Activated CD4-positive, alpha-beta T cell treated with anti-CD3 and anti-CD28 coated beads, Interleukin-2, amount 50 U/mL, for 4 hours (primary cell): ENCODE measurements at regions not wholly inside any gene's neighbourhood (a gene's known extent, or its start where the extent isn't known, plus 50 kb on each side); places are given as distances from the start of the nearest gene placed in this dataset.

Experiments used
- DNase-seq, 2 experiments: peaks; one replicate each; pipeline ENCODE4 v3.0.0-alpha.2; 2020

DNA sequence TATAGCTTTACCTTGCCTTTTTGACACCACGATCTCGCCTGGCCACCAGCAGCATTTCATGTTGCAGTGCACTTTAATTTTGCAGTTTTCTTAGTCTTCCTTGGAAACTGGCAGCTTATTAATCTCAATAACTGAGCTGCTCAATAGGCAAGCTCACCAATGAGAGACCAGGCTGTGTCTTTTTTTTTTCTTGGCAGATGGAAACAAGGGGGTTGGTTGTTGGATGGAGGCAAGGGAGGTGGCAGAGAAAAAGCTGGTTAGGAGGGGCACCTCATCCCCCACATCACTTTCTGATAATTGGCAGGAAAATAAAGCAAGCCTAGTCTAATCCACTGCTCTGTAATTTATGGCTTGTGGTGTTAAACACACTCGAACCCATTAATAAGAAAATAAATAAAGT, 324.5 kb upstream of the WWC1 start:
- no peak for DNase-seq

DNA sequence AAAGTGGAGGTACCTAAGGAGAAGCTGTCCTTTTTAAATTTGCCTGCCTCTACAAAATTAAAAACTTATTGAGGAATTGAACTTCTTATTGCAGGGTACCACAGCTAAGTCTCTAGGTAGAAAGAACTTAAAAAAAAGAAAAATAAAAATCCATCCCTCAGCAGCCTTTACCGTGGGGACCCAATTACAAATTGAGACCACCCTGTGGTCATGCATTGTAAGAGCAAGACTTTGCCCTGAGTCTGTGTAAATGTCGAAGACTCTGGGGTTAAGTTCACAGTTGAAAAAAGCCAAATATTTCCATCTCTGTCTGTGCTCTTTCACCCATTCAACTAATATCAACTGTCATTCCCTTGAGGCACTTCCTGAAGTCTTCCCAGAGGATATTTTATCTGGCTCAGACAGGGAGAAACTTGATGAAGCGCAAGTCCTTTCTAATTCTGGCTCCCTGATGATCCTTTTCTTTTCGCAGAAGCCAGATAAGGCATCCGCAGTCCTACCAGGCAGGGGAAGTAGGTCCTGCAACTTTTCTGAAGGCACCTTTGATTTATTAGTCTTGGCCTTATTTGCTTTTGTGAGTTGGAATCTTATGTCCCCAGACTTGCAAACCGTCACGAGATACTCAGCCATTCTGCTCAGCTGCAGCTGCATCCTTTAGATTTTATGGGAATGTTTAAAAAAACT, 323.8 kb upstream of the WWC1 start:
- DNase-seq = no peak

DNA sequence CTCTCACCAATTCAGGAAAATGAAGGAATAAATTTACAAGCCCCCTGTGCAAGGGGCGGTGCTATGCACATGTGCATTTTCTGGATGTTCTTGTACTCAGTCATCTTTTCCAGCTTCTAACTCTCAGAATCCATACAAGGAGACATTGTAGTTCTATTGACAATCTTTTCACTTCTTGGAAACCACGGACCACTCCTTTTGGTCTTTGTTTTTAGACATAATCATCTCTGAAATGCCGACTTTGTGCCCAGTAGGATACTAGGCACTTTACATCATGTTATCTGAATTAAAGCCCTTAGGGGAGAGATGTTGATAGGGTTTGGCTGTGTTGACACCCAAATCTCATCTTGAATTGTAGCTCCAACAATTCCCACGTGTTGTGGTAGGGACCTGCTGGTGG, 322.6 kb upstream of the WWC1 start:
- no peak for DNase-seq

DNA sequence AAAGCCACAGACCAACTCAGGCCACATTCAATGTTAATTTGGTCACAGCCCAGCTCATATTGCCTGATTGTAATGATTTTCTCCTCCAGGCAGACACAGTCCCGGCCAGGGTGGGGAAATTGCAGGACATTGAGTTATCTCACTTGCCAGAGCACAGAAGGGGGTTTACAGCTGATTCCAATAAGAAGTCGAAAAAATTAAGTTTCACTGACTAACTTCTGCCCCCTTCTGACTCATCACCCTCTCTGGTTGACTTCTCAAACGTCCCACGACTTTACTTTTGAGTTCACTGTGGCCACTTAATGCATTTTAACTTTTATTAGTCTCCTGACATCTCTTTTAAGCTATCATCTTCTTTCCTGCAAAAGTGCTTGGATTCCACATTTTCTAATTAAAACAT, 321.4 kb upstream of the WWC1 start:
- no peak for DNase-seq

DNA sequence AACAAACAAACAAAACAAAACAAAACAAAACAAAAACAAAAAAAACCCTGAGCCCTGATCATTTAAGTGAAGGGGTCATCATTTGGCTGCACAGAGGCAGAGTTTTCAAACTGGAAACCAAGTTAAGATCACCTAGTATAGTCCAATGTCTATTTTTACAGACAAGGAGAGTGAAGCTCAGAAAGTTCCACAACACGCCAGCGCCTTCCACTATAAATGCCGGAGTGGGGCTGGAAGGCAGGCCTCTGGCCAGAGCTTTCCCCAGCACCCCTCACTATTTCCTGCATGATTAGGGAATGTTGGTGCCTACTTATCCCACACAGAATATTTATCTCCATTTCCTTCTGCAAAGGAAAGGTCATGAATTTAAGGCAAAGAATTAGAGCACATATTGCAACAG, 319.7 kb upstream of the WWC1 start:
- no peak for DNase-seq

DNA sequence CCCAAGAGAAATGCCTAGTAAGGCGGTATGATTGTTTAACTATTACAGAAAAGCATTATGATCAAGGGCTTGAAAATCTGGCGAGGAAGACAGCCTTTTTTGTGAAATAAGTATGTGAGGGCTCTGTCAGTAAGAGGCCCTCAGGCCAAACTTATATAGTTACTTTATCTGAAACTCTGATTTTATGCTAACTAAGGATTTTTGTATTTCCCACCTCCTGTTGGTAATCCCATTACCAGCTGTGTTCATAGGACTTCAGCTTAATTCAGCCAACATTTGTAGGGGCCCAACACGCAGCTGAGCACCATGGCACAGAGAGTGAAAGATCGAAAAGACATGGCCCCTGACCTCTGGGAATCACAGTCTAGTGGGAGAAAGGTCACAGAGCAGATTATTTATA, 318.3 kb upstream of the WWC1 start:
- DNase-seq = no peak

DNA sequence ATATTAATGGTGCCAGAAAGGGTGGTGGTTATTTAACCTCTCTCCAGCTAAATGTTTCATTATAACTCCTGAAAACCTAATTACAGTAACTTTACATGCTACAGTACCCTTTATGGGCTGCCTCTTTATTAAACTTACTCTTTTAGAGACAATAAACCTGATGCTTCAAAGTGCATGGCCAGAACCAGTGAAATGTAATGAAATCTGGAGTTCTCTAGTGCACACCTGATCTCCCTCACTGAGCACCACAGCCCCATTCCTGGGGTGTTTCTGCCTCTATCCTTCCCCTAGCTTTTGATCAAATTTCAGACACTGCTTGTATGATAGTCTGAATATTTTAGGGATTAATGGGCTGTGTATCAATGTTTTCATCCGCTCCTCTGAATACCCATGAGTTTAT, 306.5 kb upstream of the WWC1 start:
- DNase-seq = no peak

DNA sequence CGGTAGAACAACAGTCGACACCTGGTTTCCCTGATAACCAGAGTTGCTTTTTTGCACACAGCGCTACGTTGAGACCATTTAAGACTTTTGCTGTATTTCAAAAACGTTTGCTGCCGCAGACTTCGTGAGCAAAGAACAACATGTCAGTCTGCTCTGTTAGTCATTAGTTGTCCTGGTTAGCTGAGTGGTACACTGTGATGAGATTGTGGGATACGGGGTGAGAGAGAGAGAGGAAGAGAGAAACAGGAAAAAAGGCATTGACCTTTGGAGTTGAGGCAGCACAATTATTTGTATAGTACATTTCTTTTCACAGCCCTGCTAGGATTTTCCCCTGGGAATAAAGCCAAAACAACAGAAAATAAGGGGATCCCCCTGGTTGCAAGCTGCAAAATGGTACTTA, 306.1 kb upstream of the WWC1 start:
- DNase-seq = no peak

DNA sequence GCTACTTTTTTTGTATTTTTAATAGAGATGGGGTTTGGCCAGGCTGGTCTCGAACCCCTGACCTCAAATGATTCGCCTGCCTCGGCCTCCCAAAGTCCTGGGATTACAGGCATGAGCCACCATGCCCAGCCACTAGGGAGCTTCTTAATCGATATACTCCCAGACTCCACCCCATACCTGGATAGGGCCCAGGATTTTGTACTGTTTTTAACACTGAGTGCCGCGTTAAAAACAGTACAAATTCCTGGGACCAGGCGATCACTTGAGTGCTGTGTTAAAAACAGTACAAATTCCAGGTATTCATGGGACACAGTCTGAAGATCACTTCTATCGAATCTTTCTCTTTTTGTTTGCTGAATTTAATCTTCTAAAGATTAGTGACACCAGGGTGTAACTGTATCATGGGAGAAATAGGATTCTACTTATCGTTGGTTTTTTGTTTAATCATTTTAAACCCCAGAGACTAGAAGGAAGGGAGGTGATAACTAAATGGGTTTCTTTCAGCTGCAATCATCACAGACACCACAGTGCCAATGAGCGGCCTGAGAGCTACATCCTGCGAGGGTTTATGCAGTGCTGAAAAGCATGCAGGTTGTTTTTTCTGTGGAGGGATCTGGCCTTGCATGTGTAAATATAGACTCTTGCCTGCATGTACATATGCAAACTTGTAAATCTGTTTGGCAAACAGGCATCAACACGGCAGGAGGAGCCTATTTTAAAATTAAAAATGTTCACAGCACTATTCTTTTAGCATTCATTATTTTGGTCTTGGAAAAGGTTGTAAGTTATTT, 303.8 kb upstream of the WWC1 start:
- no peak for DNase-seq

DNA sequence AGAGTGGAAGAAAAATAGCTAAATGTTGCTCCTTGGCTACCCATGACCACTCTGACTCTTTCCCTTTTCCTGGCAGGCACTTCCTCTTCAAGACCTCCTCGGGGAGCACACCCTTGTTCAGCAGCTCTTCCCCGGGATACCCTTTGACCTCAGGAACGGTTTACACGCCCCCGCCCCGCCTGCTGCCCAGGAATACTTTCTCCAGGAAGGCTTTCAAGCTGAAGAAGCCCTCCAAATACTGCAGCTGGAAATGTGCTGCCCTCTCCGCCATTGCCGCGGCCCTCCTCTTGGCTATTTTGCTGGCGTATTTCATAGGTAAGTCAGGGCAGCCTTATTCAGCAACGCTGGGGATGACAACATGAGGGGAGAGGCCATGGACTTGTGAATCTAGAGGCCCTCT, 298.6 kb upstream of the WWC1 start:
- no peak for DNase-seq

DNA sequence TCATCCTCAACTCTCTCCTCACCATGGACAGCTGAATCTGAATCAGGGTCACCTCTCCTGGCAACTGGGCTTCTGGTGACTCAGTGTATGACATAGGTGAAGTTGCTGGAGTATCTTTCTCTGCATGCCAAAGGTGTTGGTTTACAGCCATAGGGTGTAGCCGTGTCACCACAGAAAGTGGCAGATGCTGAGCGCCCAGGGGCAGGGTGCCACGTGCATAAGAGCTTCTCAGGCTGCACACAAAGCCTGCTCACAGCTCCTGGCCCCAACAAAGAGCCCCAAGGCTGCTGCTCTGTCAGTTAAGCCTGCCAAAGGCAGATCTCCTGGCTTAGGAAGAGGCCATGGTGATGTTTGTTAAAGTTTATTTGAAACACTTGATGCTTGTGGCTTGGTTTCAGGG, 297.7 kb upstream of the WWC1 start:
- no peak for DNase-seq

DNA sequence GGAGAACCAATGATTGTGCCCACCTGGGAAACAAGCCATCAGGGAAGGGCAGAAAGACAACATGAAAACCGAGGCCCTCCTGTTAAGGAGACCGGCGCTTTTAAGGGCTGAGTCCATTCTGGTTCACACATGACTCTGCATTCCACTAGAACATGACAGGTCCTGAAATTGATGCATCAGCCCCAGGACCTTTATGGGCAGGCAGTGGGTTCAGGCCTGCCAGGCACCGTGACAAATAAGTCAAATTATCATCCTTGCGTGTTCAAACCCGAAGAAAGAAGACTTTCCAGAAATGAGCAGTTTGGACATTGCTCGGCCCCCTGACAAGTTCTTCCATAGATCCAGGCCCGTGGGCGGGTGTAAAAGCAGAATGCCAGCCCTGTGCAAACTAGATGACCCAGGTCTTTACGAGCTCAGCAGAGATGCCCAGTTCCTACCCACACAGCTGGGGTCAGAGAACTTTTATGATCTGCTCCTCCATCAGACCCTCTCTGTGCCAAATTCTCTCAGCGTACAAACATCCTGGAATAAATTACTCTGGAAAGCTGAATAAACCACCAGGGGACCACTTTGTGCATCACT, 295.5 kb upstream of the WWC1 start:
- no peak for DNase-seq

DNA sequence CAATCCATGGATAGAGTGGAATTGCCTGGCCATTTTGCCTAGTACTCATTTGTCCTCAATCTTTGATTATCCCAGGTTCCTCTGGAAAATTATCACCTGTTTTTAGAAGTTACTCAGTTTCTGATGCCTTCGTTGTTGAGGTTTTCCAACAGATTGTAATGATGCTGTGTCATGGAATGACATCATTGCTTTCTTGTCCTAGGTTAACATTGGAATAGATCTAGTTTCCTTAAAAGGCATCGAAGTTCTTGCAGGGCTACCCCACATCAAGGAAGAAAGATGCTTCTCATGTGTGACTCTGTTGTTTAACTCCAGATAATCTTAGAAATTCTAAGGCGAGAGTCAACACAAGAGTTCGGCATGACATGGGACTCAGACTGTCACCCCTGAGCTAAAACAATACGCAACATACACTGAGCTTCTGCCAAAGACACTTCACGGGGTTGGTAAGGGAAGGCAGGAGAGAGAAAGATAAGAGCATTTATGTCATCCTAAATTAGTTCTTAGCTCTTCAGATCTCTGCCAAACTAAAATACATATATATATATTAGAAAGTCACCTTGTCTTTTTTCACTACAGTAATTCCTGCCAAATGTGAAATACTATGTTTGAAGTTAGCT, 293.2 kb upstream of the WWC1 start:
- DNase-seq = no peak

DNA sequence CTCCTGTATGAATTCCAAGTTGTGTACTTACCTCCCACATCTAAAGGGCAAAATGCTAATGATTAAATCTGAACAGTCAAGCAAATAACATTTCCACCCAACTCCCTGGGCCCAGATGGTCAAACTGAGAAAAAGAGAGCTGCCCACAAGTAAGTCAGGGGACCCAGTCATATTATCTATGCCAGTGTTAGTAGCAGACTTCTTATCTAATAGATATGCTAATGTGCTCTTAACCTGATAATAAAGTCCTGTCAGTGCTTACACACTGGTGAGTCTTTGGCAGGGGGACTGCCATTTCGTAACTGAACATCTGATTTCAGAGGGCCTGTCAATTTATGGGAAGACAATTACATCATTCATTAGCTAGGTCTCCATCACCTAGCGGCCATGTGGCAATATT, 292.3 kb upstream of the WWC1 start:
- no peak for DNase-seq

DNA sequence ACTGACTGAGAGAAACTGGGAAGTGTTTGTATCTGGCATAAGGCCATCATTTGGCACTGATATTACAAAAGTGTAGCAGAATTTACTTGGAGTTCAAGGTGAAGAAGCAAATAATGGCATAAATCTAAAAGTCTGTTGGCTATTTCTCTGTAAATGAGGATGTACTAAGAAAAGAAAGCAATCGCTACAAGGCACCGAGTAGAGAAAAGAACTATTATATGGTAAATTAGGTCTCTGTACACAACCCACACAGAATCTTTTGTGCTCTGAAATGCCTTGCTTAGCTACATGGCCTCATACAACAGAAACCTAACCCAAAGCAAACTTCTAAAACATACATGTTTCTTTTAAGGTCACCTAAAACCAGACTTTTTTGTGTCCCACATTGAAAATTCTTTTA, 290.1 kb upstream of the WWC1 start:
- no peak for DNase-seq

DNA sequence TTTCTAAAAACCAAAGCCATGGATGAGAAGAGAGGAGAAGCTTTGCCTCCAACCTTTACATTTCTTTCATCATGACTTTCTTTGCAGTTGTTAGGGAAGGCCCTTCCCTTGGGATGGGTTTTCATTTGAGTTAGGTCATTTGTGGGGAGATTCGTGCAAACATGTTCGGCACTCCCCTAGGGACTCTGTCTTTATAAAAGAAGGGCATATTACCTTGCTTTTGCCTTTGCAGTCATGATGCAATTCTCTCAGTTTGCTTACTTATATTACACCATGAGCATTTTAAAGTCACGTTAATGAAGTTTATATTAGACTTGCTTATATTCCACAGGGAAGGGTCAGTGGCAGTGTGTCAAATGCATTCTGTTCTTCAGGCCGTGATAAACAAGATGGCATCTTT, 289.3 kb upstream of the WWC1 start:
- DNase-seq = no peak

DNA sequence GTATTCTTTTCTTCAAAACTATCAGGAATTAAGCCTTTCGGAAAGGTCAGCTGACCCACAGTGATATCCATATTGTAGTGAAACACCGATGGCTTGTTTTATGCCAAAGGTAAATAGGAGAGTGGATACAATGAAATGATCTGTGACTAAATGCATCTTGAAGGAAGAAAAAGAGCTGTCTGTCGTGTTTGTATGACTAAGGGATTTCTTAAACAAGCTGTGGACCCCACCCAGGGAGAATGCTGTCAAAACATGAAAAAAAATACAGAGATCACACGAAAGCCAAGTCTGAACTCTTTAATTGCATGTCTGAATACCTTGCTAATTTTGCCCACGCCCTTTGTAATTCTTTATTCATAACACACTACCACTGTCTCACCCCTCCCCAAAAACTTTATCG, 286.4 kb upstream of the WWC1 start:
- DNase-seq = no peak

DNA sequence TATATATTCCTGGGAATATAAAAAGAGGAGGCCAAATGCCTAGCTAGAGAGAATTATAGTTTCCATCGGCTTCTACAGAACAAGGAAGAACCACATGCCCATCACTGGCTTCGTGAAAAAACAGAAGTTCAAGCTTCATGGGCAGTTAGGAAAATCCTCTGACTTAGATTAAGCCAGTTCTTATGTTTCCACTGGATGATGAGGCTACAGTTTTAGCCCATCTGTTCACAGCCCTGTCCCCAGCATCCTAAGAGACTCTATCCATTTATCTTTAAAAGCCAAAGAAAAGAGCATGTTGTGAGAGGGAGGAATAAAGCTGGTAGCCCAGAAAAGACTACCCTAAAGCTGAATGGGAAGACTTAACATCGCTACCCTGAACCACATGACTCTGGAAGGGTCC, 285.5 kb upstream of the WWC1 start:
- no peak for DNase-seq

DNA sequence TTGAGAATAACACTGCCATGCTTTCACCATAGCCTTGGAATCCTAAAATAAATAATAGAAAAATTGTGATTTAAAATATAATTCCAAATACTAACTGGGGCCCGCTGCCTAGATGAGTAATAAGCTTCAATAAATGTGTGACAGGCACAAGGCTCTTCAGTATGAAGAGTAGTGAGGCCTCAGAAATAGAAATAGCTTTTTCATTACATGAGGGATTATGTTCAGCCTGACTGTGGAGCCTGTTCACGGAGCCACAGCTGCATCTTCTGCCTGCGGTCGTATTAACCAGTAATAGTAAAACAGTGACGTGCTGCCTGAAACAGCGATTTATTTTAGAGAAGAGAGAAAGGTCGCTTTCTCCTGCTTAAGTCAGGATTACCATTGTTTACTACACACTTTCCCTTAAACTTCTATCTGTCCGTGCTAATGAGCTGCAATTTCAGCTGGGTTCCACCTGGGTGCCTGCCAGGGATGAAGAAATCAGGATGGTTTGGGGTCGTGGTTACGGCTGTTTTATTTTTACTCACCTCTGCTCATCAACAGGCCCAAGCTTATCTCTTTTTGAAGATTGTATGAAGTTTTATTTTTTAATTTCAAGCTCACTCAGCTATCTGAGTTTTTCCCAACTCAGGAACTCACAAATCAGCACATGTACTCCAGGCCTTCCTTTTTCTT, 284.9 kb upstream of the WWC1 start:
- DNase-seq = no peak

DNA sequence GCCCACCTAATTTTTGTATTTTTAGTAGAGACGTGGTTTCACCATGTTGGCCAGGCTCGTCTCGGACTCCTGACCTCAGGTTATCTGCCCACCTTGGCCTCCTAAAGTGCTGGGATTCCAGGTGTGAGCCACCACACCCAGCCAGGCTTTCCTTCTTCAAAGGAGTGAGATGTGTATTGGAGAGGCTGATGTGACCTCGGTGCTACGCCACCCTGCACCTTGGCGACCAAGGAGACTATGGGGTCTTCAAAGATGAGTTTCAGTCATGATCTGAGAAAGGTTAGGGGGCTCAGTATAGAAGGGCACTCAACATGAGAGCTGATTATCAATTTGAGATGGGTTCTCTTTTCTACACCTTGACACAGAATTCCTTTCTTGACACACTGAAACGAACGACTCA, 284.2 kb upstream of the WWC1 start:
- no peak for DNase-seq

DNA sequence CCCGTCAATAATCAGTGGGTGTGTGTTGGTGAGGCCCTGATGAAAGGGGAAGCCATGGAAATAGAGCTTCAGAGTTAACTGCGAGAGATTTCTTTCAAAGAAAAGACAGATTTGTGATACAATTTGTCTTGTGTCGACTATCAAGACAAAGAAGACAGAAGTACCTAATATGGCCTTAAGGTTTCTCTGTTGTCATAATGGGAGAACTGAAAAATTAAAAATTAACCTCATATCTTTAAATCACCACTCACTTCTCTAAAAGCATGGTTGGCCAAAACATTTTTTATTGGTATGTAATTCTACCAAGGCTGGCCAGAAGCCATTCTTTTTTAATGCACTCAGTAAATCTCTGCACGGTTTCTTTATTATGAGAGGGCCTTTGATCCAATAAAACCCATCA, 282.9 kb upstream of the WWC1 start:
- DNase-seq = no peak

DNA sequence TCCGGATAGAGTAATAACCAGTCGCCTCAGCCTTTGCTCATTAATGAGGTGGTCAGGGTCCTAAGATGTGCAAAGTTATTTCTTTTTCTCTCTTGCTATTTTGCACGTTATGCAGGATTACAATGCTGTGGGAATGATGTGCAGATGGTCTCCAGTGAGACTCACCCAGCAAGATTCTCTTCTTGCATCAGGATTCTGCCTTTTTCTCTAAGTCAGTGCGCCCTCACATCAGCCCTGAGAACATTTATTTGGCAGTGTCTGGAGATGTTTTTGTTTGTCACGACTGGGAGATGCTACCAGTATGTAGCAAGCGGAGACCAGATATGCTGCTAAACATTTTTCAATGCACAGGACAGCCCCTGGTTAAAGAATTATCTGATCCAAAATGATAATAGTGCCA, 280.3 kb upstream of the WWC1 start:
- no peak for DNase-seq

DNA sequence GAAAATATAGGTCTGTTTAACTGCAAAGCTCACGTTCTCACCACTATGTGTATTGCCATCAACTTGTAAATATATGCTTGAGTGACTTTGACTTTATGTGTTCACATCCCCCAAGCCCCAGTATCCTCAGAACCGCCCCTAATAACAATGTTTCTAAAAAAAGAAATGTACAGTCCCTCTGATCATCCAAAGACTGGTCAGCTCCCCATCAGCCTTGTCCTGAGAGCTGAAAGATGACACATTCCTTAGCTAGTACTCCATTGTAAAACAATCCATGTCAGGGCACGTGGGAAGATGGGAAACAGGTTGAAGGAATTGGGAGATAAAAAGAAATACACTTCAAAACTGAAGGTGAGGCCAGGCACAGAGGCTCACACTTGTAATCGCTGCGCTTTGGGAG, 279.4 kb upstream of the WWC1 start:
- DNase-seq = no peak

DNA sequence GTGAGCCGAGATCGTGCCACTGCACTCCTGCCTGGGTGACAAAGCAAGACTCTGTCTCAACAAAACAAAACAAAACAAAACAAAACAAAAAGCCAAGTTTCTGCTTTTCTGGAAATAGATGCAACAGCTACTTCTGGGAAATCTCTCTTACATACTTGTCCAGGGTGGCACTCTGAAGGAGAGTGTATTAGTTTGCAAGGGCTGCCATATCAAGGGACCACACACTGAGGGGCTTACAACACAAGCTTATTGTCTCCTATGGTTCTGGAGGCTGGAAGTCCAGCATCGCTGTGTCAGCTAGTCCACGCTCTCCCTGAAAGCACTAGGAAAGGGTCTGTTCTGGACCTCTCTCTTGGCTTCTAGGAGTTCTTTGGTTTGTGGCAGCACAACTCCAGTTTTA, 277.9 kb upstream of the WWC1 start:
- DNase-seq = no peak
